GM12892 (cell line): ENCODE measurements at regions not wholly inside any gene's neighbourhood (a gene's known extent, or its start where the extent isn't known, plus 50 kb on each side); places are given as distances from the start of the nearest gene placed in this dataset.

Source experiments
- POLR2A ChIP-seq: IDR thresholded peaks from 2 replicates; pipeline ENCODE4 v1.6.1; 2011; ENCODE audit warnings: low read depth, low read length, control low read depth
- POLR2AphosphoS5 ChIP-seq: IDR thresholded peaks from 2 replicates; pipeline ENCODE4 v1.6.1; 2011; ENCODE audit warnings: low read depth, low read length, control low read depth
- TAF1 ChIP-seq: IDR thresholded peaks from 2 replicates; pipeline ENCODE4 v1.6.1; 2011; ENCODE audit warnings: low read depth, mild to moderate bottlenecking, control low read depth, low read length, borderline replicate concordance

DNA sequence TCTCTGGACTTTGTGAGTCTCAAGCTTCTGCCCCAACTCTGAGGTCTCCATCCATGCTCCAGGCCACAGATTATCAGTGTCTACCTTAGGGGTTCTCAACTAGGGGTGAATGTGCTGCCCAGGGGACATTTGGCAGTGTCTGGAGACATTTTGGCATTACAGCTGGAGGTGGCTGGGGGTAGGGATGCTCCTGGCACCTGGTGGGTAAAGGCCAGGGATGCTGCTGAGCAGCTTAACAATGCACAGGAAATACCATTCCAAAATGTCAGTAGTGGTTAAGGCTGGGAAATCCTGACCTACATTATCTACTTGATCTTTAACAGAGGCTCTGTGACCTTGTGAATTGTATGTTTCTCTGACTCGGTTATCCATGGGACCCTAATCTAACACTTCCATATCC is 67.3 kb upstream of the PALS2 start:
- TF ChIP-seq POLR2A (no peak), POLR2AphosphoS5 (no peak), TAF1 (no peak)
